SIG-M5 (cell line): ENCODE measurements at regions not wholly inside any gene's neighbourhood (a gene's known extent, or its start where the extent isn't known, plus 50 kb on each side); places are given as distances from the start of the nearest gene placed in this dataset.
"Not testable (repeated sequence)": the region's sequence is repeated elsewhere in the genome, so short reads cannot be mapped to it uniquely, and the experiment has no call there.

Source experiments
- DNase-seq: peaks from one replicate; lab custom pipeline; 2025; lab: John Stamatoyannopoulos, UW

DNA sequence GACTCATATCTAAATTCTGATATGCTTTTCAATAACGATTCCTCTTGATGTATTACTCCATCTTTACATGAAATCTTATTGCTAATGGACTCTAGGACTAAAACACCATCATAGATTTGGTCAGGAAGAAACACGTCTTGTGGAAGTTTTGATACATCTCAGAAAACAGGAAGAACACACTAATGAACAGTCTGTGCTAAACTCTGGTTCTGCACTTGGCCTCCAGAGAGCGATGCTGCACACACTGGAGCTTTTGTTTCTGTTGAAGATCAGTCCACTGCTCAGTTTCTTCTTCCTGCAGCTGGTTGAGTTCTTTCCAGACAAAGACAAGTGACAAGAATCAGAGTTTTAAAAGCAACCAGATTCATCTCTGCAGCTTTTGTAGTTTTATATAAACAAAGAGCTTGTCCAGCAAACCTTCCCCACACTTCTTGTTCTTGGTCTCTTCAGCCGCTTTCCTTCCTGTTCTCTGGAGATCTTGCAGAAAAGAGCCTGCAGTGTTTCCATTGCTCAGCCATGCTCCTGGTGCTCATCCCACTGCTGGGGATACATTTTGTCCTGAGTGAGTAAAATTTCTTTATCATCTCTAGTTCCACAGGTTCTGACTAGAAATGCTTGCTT lies 229.1 kb upstream of the OR4E1 start:
- DNase-seq, result no peak

DNA sequence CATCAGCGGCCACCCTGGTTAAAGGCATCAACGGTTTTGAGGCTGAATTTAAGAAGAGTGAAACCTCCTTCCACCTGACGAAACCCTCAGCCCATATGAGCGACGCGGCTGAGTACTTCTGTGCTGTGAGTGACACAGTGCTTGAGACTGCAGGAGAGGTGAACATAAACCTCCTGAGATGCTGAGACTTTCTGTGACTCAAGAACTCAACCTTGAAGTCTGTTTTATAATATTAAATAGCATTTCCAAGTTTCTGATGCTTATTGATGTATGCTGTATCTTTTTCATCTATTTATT lies 221.2 kb upstream of the OR4E1 start:
- DNase-seq, result not testable (repeated sequence)

GRCh38 chr14:21894003-21894897 lies 220.6 kb upstream of the OR4E1 start:
- no peak for DNase-seq

- no peak for DNase-seq
These were observed 218.3 kb upstream of the OR4E1 start for GRCh38 chr14:21891921-21892320.

DNA sequence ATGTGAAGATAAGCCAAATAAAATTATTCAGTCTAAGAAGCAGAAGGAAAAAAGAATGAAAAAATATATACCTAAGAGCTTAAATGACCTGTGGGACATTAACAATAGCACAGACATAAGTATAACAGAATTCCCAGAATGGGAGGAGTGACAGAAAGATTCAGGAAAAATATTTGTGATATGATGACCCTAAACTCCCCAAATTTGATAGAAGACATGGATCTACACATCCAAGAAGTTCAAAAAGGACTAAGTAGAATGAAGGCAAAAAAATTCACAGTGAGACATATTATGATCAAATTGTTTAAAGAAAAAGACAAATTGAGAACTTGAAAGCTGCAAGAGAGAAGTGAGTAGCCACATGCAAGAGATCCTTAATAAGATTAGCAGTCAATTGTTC lies 211.4 kb upstream of the OR4E1 start:
- DNase-seq, result no peak

- DNase-seq, result no peak
These were observed 208.6 kb upstream of the OR4E1 start for GRCh38 chr14:21882226-21882625.

GRCh38 chr14:21880918-21881317 lies 207.3 kb upstream of the OR4E1 start:
- no peak for DNase-seq

- DNase-seq, result no peak
These were observed 202.2 kb upstream of the OR4E1 start for GRCh38 chr14:21875791-21876190.

DNA sequence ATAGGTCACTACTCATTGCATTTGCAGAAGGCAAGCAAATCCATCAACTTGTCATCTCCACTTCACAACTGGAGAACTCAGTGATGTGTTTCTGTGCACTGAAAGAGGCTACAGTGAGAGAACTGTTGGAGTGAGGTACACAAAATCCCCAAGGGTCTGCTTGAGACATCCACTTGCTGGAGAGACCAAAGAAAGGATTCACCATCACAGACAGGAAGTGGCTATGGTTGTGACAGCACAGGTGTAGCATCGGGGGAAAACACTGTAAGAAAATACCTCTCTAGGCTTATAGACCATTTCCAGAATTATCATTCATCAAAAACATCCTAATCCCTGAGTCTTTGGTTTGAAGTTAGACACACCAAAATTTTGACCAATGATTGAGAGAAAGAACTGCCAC lies 201.3 kb upstream of the OR4E1 start:
- DNase-seq, result no peak

GRCh38 chr14:21874167-21874566 lies 200.5 kb upstream of the OR4E1 start:
- DNase-seq, result no peak

DNA sequence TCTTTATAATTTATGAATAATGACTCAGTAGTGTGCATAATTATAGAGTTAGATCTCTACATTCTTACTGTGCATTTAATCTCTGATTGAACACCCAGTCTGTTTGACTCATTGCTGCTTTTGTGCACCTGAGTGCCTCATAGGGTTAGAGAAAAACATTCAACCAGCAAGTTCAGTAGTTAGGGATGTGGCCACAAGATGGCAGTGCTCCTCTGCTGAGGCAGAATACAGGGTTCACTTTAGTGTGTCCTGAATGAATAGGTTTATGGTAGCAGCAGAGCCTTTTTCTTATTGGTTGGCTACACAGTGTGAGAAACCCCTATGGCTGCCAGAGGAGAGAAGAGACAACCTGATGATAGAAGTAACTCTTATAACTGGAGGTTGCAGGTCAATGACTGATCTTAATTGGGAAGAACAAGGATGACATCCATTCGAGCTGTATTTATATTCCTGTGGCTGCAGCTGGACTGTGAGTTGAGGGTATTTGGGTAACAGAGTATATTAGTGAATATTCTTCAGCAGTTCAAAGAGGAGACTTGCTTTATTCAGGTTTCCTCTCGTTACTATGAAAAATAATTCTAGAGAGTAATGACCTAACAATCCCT lies 194.9 kb upstream of the OR4E1 start:
- DNase-seq, result no peak

- DNase-seq, result no peak
These were observed 193.9 kb upstream of the OR4E1 start for GRCh38 chr14:21867541-21867940.

DNA sequence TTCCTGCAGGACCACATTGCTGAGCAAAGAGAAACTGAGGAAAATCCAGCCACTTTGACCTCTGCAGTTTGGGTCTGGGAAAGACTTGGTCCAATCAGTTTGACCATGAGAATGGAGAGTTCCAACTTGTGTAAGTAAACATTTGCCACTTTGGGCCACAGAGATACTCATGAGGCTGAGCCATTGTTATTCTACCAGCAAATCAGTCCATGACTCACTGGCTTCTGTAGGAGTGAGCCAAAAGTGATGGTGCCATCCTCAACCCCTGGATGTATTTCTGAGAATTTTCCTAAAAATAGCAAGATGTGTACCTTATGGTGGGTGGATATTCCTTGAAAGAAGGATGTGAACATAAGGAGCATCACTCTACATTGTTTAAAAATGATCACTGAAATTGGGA lies 192.9 kb upstream of the OR4E1 start:
- no peak for DNase-seq

DNA sequence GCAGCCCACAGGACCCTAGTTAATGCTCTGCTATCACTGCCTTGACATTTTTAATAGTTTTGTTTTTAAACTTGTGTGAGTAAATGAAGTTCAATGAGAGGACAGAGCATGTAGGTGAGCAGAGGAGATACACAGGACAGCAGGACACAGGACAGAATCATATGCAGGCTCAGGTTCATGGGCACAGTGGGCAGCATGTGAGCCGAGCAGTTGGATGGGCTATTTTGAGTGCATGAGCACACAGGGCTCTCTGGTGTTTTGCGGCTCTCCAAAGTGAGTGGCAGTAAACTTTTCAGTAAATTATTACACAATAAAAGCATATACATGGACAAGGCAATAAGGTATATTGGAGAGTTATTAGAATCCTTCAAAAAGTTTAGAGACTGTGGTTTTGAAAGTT lies 189.7 kb upstream of the OR4E1 start:
- DNase-seq, result no peak

- no peak for DNase-seq
These were observed 187.5 kb upstream of the OR4E1 start for GRCh38 chr14:21861153-21861552.

DNA sequence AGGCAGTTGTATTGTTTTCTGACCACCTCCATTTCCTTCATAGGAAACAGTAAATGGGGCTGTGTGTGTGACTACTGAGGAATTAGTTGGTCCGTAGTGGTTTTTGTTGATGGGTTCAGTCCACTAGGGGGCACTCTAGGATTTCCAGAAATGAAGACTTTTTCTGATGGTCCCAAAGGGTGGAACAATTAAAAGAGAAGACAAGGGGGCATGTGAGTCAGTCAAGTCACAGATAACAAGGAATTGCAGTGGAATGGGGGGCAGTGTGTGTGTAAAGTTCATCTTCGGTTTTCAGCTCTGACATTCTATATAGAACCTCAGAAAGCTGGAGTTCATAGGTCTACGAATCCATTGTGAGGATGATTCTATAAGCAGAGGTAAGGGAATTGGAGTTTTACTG lies 186.6 kb upstream of the OR4E1 start:
- DNase-seq, result no peak

- no peak for DNase-seq
These were observed 179.2 kb upstream of the OR4E1 start for GRCh38 chr14:21852775-21853174.

GRCh38 chr14:21852061-21852664 lies 178.5 kb upstream of the OR4E1 start:
- DNase-seq, result no peak

DNA sequence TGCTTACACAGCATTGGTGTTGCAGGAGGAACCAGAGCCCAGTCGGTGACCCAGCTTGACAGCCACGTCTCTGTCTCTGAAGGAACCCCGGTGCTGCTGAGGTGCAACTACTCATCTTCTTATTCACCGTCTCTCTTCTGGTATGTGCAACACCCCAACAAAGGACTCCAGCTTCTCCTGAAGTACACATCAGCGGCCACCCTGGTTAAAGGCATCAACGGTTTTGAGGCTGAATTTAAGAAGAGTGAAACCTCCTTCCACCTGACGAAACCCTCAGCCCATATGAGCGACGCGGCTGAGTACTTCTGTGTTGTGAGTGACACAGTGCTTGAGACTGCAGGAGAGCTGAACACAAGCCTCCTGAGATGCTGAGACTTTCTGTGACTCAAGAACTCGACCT lies 173.3 kb upstream of the OR4E1 start:
- DNase-seq, result not testable (repeated sequence)

DNA sequence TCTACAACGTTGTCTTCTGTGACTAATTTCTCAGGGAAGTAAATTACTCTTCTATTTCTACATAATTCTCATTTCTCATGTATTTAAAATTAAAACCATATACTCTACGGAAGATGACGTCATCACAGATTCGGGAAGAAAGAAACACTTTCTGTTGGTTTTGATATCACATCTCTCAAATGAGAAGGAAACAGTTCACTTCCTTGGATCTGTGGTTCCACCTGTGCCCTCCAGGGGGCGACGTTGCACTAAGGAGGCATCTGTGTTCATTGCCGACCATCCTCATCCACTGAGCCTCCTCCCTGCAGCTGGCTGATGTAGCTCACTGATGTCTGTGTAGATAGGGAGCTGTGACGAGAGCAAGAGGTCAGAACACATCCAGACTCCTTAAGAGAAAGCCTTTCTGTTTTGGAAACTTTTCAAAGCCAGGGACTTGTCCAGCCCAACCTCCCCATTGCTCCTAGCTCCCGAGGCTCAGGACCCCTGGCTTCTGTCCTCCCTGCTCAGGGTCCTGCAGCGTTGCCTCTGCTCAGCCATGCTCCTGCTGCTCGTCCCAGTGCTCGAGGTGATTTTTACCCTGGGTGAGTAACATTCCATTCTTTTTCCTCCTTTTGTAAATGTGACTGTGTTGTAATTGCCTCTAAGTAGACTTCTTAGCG lies 172.7 kb upstream of the OR4E1 start:
- no peak for DNase-seq

- no peak for DNase-seq
These were observed 167.1 kb upstream of the OR4E1 start for GRCh38 chr14:21840765-21841164.

- DNase-seq, result no peak
These were observed 160.2 kb upstream of the OR4E1 start for GRCh38 chr14:21833836-21834235.

GRCh38 chr14:21825845-21826244 lies 152.2 kb upstream of the OR4E1 start:
- no peak for DNase-seq
